ENCODE measurements at regions not wholly inside any gene's neighbourhood (a gene's known extent, or its start where the extent isn't known, plus 50 kb on each side); places are given as distances from the start of the nearest gene placed in this dataset.

- H3K79me2 ChIP-seq (ENCODE audit: control insufficient read depth, insufficient read depth, low read length): no peaks in the 10 kb centered on the region
- no peaks in the 10 kb centered on the region for H3K9me1 ChIP-seq (ENCODE audit: control insufficient read depth, extremely low read depth, insufficient read depth, low read length)
- FAIRE-seq: no peak
- H3K27ac ChIP-seq (ENCODE audit: control insufficient read depth, insufficient read depth, low read length): no peak overlapping the region
- no peak overlapping the region for H3K9ac ChIP-seq (ENCODE audit: control insufficient read depth, extremely low read depth, insufficient read depth, low read length)
- no peak overlapping the region for H2AFZ ChIP-seq (ENCODE audit: control insufficient read depth, low read length)
- dilution Hi-C loops (cut with MboI; ENCODE audit: extremely low pct_ligation_motif_present, low sequenced_read_pairs): no loop called here
- H3K36me3 ChIP-seq (ENCODE audit: control insufficient read depth in 2 of 2, extremely low read depth in 1 of 2, insufficient read depth in 2 of 2, low read length in 2 of 2): no peaks in the 10 kb centered on the region
- H3K27me3 ChIP-seq (ENCODE audit: control insufficient read depth, extremely low read depth, insufficient read depth, low read length): peaks cover 17% of the 10 kb centered on the region
- TF ChIP-seq CTCF (optimal IDR thresholded peaks at IDR 0.05 in 1 of 3, IDR thresholded peaks at IDR 0.05 in 1 of 3, conservative IDR thresholded peaks at IDR 0.05 in 1 of 3; ENCODE audit: extremely low read depth in 1 of 3, insufficient read depth in 2 of 3, low read length in 3 of 3) (no peak), EZH2 (IDR thresholded peaks at IDR 0.05; ENCODE audit: low read length) (no peak)
- DNase-seq (ENCODE audit: low read depth, low spot score): no peak
- peaks cover 1% of the 10 kb centered on the region for H4K20me1 ChIP-seq (ENCODE audit: control insufficient read depth, extremely low read depth, insufficient read depth, low read length)
- no peak overlapping the region for H3K4me3 ChIP-seq (ENCODE audit: control insufficient read depth in 2 of 3, extremely low read depth in 1 of 3, insufficient read depth in 2 of 3, low read depth in 1 of 3, low read length in 3 of 3)
- H3K4me2 ChIP-seq (ENCODE audit: control insufficient read depth, extremely low read depth, insufficient read depth, low read depth, low read length): no peak overlapping the region
- H3K4me1 ChIP-seq (ENCODE audit: control insufficient read depth, extremely low read depth, insufficient read depth, low read length): no peaks in the 10 kb centered on the region
- no peaks in the 10 kb centered on the region for H3K9me3 ChIP-seq (ENCODE audit: control insufficient read depth, low read depth, low read length)
Observed at GRCh38 chr3:10672422-10672821, 143.6 kb upstream of the SLC6A11 start.

GRCh38 chr3:10674578-10674977 is 141.4 kb upstream of the SLC6A11 start:
- FAIRE-seq (no peak), DNase-seq (ENCODE audit: low read depth, low spot score) (no peak)
- no peak overlapping the region for H3K4me3 ChIP-seq (ENCODE audit: control insufficient read depth in 2 of 3, extremely low read depth in 1 of 3, insufficient read depth in 2 of 3, low read depth in 1 of 3, low read length in 3 of 3)
- H3K36me3 ChIP-seq (ENCODE audit: control insufficient read depth in 2 of 2, extremely low read depth in 1 of 2, insufficient read depth in 2 of 2, low read length in 2 of 2): no peaks in the 10 kb centered on the region
- no peak overlapping the region for H2AFZ ChIP-seq (ENCODE audit: control insufficient read depth, low read length)
- no peaks in the 10 kb centered on the region for H3K9me1 ChIP-seq (ENCODE audit: control insufficient read depth, extremely low read depth, insufficient read depth, low read length)
- H3K4me1 ChIP-seq (ENCODE audit: control insufficient read depth, extremely low read depth, insufficient read depth, low read length): no peaks in the 10 kb centered on the region
- H4K20me1 ChIP-seq (ENCODE audit: control insufficient read depth, extremely low read depth, insufficient read depth, low read length): no peaks in the 10 kb centered on the region
- dilution Hi-C loops (cut with MboI; ENCODE audit: extremely low pct_ligation_motif_present, low sequenced_read_pairs): no loop called here
- H3K4me2 ChIP-seq (ENCODE audit: control insufficient read depth, extremely low read depth, insufficient read depth, low read depth, low read length): no peak overlapping the region
- no peaks in the 10 kb centered on the region for H3K9me3 ChIP-seq (ENCODE audit: control insufficient read depth, low read depth, low read length)
- H3K79me2 ChIP-seq (ENCODE audit: control insufficient read depth, insufficient read depth, low read length): no peaks in the 10 kb centered on the region
- no peak overlapping the region for H3K27ac ChIP-seq (ENCODE audit: control insufficient read depth, insufficient read depth, low read length)
- no peak for TF ChIP-seq CTCF (optimal IDR thresholded peaks at IDR 0.05 in 1 of 3, IDR thresholded peaks at IDR 0.05 in 1 of 3, conservative IDR thresholded peaks at IDR 0.05 in 1 of 3; ENCODE audit: extremely low read depth in 1 of 3, insufficient read depth in 2 of 3, low read length in 3 of 3)
- TF ChIP-seq EZH2 (IDR thresholded peaks at IDR 0.05; ENCODE audit: low read length): no peak
- no peak overlapping the region for H3K9ac ChIP-seq (ENCODE audit: control insufficient read depth, extremely low read depth, insufficient read depth, low read length)
- peaks cover 14% of the 10 kb centered on the region for H3K27me3 ChIP-seq (ENCODE audit: control insufficient read depth, extremely low read depth, insufficient read depth, low read length)

Data from keratinocyte (primary cell).